HFFc6 (cell line): ENCODE measurements at regions not wholly inside any gene's neighbourhood (a gene's known extent, or its start where the extent isn't known, plus 50 kb on each side); places are given as distances from the start of the nearest gene placed in this dataset.

Experiments used
- DNase-seq: peaks from one replicate; pipeline ENCODE4 v3.0.0-alpha.2; 2018
- H3K27ac Mint-ChIP-seq: 2 replicates; pipeline ENCODE4 v1.8.0; 2020; ENCODE audit warnings: mild to moderate bottlenecking, mixed read lengths
- H3K27me3 Mint-ChIP-seq: 2 replicates; pipeline ENCODE4 v1.8.0; 2021; ENCODE audit warnings: mild to moderate bottlenecking, moderate library complexity, mixed read lengths; ENCODE audit not compliant: insufficient read depth
- H3K36me3 Mint-ChIP-seq: 2 replicates; pipeline ENCODE4 v1.8.0; 2021; ENCODE audit warnings: low read depth, mixed read lengths
- H3K4me1 Mint-ChIP-seq: 2 replicates; pipeline ENCODE4 v1.8.0; 2020; ENCODE audit warnings: low read depth, mixed read lengths
- H3K4me3 Mint-ChIP-seq: 2 replicates; pipeline ENCODE4 v1.8.0; 2020; ENCODE audit warnings: mild to moderate bottlenecking, moderate library complexity, mixed read lengths
- H3K9me3 Mint-ChIP-seq: 2 replicates; pipeline ENCODE4 v1.8.0; 2020; ENCODE audit warnings: mild to moderate bottlenecking, mixed read lengths
- TF ChIP-seq, protein P1 (sequence below): fragments of 200-600 bp; sonication (generic); IDR thresholded peaks from 2 replicates; pipeline ENCODE4 v1.5.0; 2021; ENCODE audit warnings: antibody characterized with exemption, mild to moderate bottlenecking

DNA sequence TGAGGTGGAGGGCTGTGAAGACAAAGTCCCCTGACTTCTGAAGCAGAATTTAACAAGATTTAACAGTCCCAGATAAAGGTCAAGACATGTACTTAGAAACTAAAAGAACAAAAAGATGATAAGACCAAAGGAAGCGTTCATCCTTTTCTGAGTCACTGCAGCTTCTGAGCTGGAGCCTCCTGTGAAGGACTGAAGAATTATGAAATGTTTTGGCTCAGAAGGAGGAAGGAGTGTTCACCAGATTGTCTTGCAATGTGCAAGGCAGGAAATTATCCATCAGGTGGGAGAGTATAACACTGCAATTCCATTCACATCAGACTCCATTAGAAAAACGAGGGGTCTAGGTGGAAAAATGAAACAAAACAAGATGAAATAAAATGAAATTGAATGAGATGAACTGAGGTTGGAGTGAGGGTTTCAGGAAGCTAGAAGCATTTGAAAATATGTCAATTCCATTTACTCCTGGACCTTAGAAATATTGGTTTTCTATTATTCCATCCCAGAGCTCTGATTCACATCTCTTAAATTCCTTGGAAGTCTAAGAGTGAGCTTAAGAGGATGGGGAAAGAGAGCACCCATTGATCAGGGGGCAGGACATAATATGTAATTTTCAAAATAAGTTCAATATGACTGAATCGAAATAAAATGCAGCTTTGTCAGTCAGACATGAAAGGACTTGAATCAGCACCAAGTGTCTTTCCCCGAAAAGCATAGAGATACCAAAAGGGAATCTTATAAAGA, 186.1 kb upstream of the LNX1 start:
- Mint-ChIP-seq H3K4me1 (peaks cover 56% of the 10 kb centered on the region), H3K27me3 (no peaks in the 10 kb centered on the region), H3K27ac (peak overlapping the region; percentile 71), H3K36me3 (no peaks in the 10 kb centered on the region), H3K9me3 (no peaks in the 10 kb centered on the region), H3K4me3 (peak overlapping the region; percentile 50)
- DNase-seq: peak; percentile 62
- TF ChIP-seq, protein P1, sequence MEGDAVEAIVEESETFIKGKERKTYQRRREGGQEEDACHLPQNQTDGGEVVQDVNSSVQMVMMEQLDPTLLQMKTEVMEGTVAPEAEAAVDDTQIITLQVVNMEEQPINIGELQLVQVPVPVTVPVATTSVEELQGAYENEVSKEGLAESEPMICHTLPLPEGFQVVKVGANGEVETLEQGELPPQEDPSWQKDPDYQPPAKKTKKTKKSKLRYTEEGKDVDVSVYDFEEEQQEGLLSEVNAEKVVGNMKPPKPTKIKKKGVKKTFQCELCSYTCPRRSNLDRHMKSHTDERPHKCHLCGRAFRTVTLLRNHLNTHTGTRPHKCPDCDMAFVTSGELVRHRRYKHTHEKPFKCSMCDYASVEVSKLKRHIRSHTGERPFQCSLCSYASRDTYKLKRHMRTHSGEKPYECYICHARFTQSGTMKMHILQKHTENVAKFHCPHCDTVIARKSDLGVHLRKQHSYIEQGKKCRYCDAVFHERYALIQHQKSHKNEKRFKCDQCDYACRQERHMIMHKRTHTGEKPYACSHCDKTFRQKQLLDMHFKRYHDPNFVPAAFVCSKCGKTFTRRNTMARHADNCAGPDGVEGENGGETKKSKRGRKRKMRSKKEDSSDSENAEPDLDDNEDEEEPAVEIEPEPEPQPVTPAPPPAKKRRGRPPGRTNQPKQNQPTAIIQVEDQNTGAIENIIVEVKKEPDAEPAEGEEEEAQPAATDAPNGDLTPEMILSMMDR: no peak

DNA sequence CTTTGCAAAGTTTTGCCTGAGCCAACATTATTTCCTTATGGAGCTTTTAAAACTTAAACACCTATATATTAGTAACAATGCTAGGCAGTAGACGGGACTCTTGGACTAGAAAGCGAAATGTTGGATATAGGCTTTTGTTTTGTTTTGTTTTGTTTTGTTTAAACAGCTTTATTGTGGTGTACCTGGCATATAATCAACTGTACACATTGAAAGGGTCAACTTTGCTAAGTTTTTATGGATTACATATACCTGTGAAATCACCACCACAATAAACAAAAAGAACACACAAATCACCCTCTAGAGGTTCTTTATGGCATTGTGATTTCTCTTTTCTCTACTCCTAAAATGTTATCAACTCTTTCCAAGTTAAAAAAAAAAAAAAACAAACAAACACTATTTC, 184.9 kb upstream of the LNX1 start:
- Mint-ChIP-seq H3K9me3 (no peaks in the 10 kb centered on the region), H3K36me3 (no peaks in the 10 kb centered on the region), H3K27ac (no peak overlapping the region), H3K27me3 (no peaks in the 10 kb centered on the region), H3K4me3 (no peak overlapping the region), H3K4me1 (peaks cover 43% of the 10 kb centered on the region)
- TF ChIP-seq, protein P1: peak; percentile 34; the same call in 1 of the 2 replicates
- DNase-seq: no peak

DNA sequence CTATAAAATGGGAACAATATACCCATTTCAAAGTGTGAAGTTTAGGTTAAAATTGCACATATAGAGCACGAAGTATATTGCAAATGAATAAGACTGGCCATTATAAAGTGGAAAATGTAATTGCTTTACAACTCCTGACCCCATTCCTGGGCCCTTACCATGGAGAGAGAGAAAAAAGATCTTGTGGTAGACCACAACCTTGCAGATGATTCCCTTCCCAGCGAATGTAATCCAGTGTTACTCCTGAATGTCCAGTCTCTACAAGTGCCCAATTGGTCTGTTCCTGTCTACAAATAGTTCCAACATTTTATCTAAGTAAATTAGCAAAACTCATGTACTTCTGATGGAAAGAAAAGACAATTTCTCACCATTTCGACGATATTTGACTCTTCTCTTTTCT, 184.1 kb upstream of the LNX1 start:
- Mint-ChIP-seq H3K9me3 (no peaks in the 10 kb centered on the region), H3K4me3 (no peak overlapping the region), H3K36me3 (no peaks in the 10 kb centered on the region), H3K4me1 (peaks cover 36% of the 10 kb centered on the region), H3K27me3 (no peaks in the 10 kb centered on the region), H3K27ac (no peak overlapping the region)
- DNase-seq: no peak
- TF ChIP-seq, protein P1: no peak

DNA sequence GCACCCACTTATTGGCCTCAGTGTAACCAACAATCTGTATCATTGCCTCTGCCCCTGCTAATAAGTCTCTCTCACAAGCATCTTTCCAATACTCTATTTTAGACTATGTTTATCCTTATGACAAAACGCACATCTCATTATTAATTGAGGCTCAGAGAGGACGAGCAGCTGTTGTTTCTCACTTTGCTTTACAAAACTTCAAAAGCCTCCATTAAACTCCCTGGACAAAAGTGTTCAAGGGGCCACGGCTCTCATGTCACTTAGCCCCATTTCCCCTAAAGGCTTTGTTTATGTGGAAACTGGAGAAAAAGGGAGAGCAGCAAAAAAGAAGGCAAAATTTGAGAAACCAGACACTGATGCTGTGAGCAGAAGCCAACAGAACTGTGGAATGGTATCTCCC, 180.0 kb upstream of the LNX1 start:
- Mint-ChIP-seq H3K4me3 (no peak overlapping the region), H3K36me3 (no peaks in the 10 kb centered on the region), H3K9me3 (no peaks in the 10 kb centered on the region), H3K4me1 (peaks cover 44% of the 10 kb centered on the region), H3K27me3 (no peaks in the 10 kb centered on the region), H3K27ac (no peak overlapping the region)
- DNase-seq: no peak
- TF ChIP-seq, protein P1: no peak

DNA sequence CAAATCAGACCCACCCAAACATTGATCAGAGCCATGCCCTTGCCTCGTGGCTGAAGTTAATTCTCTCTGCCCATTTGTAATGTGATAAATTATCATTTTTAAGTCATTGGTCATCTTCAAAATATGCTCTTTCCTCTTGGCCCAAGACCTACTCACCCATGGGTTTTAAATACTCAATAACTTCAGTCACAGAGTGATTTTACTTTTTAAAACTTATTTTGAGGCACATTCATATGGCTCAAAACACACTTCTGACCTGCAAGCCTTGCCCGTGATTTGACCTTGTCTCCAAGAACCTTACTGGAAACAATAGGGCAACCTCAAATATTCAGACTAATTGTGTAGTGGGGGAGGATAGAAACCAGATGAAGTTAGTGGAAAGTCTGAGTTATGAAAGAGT, 176.2 kb upstream of the LNX1 start:
- DNase-seq: peak; percentile 32
- Mint-ChIP-seq H3K4me1 (peaks cover 76% of the 10 kb centered on the region), H3K36me3 (no peaks in the 10 kb centered on the region), H3K27me3 (no peaks in the 10 kb centered on the region), H3K4me3 (peak overlapping the region; percentile 17), H3K27ac (peak overlapping the region; percentile 58), H3K9me3 (no peaks in the 10 kb centered on the region)
- TF ChIP-seq, protein P1: no peak
